HG03575 (cell line): ENCODE measurements at regions not wholly inside any gene's neighbourhood (a gene's known extent, or its start where the extent isn't known, plus 50 kb on each side); places are given as distances from the start of the nearest gene placed in this dataset.

Experiments
- ATAC-seq: cut with Tn5 transposase; IDR thresholded peaks from one replicate; pipeline ENCODE4 v1.9.1; 2021; ENCODE audit not compliant: unreplicated experiment, insufficient number of reproducible peaks, low FRiP score; ENCODE audit errors: extremely low read depth

DNA sequence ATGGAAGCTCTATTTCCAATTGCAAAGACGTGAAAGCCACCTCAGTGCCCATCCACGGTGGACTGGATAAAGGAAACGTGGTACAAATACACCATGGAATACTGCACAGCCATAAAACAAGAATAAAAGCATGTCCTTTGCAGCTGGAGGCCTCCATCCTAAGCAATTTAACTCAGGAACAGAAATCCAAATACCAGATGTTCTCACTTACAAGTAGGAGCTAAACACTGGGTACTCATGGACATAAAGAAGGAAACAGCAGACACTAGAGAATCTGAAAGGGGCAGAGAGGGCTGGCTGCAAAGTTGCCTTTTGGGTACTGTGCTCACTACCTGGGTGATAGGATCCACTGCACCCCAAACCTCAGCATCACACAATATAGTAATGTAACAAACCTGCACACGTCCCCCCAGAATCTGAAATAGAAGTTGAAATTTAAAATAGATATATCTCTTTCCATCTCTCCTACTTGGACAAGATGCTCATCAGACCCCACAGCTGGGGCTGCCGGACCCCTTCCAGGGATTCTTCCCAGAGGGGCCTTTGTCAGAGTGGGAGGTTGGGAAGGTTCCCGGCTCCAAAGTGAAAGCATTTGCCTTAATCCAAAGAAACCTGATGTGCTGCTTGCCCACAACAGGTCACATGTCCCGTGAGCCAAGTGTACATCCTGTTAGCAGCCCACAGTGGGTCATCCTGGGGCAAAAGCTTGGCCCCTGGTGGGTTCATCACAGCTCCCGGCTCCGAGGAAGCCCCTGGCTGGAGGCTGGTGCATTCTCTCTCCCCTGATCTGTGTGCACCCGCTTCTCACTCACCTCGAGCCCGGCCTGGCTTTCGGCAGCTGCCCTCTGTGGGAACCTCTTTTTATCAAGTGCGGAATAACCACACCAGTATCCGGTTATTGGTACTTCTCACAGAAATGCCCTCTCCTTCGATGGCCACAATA, 172.3 kb upstream of the PPP2R2D start:
- no peak for ATAC-seq

GRCh38 chr10:131729361-131729760, 171.4 kb upstream of the PPP2R2D start:
- no peak for ATAC-seq

- ATAC-seq, result no peak
Observed at GRCh38 chr10:131729938-131730660, 170.7 kb upstream of the PPP2R2D start.

- no peak for ATAC-seq
Observed at GRCh38 chr10:131730771-131731497, 169.9 kb upstream of the PPP2R2D start.

DNA sequence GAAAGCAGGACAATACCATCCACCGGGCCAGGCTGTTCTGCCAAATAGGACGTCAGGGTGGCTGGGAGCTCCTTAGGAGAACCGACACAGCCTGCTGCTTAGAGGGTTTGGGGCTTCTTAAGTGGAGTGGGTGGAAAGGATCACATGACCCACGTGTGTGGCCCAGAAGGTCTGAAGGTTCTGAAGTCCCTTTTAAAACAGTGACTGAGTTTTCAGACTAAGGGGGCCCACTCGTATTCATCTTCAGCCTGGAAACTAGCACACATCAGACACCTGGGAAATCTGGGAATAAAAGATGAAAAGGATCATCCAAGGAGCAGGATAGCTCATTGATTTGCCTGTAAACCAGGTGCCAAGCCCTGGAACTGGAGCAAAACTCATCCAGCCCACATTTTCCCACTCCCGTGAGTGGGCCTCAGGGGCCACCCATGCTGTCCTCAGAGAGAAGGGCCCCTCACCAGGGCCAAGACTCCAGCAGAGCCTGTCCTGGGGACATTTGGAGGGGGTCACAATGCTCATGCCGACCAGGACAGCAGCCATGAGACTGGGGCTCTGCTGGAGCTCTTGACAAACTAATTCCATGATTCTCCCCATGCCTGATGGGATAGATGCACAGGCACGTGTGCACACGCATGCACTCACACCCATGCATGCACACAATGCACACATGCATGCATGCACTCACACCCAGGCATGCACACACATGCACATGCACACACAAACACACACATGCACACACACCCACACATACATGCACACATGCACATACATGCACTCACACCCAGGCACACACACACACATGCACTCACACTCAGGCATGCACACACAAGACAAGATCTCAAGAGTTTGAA, 168.8 kb upstream of the PPP2R2D start:
- ATAC-seq, result no peak

GRCh38 chr10:131732631-131733127, 168.1 kb upstream of the PPP2R2D start:
- no peak for ATAC-seq

DNA sequence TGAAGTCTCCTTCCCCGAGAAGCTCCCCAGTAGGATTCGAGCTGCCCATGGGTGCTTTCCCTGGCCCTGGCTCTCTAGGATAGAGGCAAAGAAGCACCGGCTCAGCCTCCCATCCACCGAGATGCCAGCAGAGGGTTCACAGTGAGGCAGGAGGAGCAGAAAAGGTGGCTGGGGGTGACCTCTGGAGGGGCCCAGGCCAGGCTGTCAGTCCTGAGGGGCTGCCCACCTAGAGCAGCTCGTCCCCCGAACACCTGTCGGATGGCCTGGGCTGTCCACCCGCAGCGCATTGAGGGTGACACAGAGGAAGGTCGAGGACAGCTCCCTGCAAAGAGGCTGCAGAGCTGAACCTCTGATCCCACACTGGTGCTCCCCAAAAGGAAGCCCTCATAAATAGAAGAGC, 167.2 kb upstream of the PPP2R2D start:
- ATAC-seq, result no peak

DNA sequence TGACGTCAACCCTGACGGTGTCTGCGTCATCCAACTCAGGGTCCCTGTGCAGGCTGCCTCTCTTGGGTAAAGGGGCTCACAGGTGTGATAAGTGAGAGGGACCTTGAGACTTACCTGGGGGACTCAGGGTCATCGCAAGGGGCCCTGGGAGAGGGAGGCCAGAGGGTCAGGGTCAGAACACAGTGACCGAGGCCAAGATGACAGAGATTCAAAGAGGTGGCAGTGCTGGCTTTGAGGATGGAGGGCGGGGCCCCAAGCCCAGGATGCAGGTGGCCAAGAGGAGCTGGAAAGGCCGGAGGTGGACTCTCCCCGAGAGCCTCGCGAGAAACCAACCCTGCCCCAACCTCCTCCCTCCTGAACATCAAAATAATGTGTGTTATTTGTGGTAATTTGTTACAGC, 165.2 kb upstream of the PPP2R2D start:
- ATAC-seq, result no peak

DNA sequence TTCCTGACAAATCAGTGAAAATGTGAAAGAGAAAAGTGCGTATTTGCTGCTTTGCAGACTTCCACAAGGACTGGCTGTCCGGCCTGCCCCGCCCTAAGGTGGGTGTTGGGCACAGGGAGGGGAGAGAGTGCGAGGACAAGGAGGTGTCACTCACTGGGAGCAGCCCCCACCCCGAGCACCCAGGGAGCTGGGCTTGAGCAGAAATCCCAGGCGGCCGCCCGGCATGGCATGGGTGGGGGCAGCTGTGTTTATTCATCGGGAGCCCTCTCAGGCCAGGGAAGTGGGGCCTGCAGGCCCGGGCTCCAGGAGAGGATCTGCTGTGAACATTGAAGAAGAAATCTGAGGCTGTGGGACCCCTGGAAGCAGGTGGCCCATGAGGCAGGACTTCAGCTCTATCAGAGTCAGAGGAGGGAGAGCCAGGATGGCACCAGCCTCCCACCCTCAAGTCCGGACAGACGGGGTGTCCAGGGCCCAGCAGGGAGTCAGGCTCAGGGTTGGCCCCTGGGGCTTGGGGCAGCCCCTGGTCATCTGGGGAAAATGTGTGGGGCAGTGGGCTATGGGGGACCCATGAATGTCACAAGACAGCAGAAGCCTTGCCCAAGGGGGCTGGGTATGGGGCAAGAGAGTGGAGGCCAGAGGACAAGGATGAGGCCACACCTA, 164.4 kb upstream of the PPP2R2D start:
- no peak for ATAC-seq

DNA sequence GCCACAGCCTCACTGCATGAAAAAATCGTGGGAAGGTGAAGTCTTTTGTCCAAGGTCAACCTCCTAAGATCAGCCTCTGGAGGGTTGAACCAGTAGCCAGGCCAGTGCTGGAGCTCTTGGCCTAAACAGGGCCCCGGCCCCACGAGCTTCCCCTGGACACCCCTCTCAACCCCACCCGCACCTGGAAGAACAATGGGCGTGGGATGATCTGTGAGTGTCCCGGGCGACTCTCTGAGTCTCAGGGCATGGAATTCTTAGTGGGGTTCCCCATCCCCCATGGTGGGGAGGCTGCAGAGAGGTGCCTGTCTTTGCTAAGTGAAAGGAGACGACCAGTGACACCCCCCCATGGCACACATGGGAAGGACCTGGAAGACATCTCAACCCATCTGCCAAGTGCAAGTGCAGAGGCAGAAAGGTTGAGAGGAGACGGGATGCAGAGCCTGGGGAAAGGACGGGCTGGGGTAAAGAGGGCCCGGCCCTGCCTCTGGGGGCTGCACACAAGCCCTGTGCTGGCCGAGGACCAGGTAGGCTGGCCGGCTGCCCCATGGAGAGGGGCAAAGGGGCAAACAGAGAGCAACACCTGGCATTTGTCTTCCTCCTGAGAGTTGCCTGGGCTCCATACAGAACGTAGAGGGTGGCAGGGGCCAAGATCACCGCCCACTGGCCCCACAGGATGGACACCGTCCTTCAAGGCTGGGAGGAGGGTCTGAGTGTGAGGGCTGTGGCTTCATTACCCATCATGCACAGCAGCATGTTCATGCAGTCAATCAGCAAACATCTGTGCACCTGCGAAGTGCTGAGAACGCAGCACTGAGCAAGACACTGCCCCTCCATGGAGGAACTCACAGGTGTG, 163.0 kb upstream of the PPP2R2D start:
- no peak for ATAC-seq

DNA sequence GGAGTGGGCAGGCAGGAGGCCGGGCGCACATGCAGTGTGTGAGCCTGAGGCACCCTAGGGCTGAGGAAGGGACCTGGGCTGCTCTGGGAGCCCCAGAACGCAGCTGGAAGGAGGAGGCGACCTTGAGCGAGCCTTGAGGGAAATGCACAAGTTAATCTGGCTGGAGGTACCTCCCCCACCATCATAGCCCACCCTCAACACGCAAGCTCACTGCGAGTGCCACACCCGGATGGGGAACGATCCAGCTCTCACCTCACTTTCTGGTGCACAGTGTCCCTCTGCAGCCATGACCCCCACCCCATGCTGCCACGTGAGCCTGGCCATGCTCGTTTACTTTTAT, 162.4 kb upstream of the PPP2R2D start:
- no peak for ATAC-seq

DNA sequence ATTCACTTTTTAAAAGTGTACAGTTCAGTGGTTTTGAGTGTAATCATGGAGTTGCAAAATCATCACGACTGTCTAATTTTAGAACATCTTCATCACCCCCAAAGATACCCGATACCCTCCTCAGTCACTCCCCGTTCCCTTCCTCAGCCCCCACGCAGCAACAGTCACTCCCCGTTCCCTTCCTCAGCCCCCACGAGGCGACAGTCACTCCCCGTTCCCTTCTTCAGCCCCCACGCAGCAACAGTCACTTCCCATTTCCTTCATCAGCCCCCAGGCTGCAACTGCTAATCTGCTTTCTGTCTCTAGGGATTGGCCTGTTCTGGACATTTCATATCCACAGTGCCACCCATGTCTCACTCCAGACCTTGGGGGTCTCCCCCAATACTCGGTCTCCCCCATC, 161.6 kb upstream of the PPP2R2D start:
- no peak for ATAC-seq

DNA sequence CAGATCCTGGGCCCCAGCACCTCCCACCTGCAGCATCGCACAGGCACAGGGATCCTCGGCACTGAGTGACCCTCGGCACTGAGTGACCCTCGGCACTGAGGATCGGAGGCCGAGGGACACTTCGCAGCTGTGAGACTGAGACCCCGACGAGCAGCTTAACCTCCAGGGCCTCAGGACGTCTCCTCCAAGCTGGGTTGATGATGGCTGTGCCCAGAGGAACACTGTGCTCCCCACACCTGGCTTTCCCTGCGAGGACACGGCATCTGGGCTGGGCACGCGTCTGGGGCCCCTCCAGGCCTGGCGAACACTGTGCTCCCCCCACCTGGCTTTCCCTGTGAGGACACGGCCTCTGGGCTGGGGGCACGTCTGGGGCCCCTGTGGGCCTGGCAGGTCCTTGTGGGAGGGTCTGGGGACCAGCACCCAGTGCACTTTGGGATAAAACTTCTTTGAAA, 158.3 kb upstream of the PPP2R2D start:
- no peak for ATAC-seq

DNA sequence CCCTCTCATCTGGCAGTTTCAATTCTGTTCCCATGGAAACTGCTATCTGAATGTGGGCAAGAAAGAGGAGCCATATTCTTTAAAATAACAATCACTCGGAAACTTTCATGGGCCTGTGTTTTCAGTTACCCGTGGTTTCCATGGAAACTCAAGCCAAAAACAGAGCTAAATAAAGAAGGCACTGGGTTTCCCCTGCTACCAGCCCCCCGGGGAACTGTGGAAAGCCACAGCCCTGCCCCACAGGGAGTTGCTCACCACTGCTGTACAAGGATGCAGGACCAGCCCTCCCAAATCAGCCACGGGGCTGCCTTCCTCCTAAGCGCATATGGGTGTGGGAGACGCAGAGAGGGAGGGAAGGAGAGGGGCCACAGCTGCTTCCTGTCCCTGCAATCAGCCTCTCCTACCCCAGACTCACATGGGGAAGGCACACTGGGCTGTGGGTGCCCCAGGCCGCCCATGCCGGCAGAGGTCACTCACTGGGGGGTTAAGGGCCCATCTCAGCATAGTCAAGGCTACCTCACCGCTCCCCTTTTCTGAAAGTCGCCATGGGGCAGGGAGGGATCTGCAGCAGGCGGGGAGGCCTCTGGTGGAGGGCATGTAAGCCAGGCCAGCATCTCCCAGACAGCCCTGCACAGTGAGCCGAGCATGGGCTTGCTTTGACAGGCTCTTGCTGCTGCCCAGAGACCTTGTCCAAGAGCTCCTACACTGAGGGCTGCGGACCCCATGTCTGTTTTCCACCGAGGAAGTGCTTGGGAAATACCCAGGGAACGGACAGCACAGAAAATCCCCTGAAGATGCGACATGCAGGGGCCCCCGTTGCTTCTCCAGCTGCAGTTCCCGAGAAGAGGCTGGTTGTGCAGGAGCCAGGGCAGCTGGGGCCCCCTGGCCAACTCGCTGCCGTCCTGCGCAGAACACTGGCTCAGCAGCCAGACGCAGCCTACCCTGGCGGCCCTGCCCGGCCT, 157.3 kb upstream of the PPP2R2D start:
- ATAC-seq, result peak; percentile 77

DNA sequence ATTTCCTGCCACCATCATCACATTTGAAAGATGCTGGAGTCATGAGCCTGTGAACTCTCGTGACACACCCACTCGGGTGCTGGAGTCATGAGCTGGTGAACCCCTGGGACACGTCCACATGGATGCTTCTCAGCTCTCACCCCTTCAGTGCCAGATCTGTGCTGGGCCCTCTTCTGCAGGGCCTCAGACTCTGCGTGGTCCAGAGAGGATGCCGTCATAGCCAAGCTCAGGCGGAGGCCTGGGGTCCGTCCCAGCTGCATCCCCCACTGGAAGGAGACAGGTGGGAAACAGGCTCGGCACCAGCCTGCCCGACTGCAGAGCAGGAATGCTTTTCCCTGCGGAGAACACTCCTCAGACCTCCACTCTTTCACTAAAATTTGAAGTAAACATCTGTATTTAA, 156.5 kb upstream of the PPP2R2D start:
- ATAC-seq, result no peak

GRCh38 chr10:131745591-131745990, 155.2 kb upstream of the PPP2R2D start:
- no peak for ATAC-seq
